HCT116 (cell line): ENCODE measurements at regions not wholly inside any gene's neighbourhood (a gene's known extent, or its start where the extent isn't known, plus 50 kb on each side); places are given as distances from the start of the nearest gene placed in this dataset.

ENCODE experiments used
- ATAC-seq: fragments of 200-7000 bp; cut with Tn5 transposase; 2 replicates; pipeline ENCODE4 v1.9.1; 2020; ENCODE audit warnings: mild to moderate bottlenecking, moderate library complexity
- BruUV-seq: library from RNA; stranded (reverse); fragments of 400-500 nt; replicated peaks from 2 replicates; lab custom pipeline; 2021; lab: Mats Ljungman, UMichigan
- CTCF ChIA-PET: fragments of 300-600 bp; sonication (Branson Sonifier 250); formaldehyde crosslinking; loops from one replicate; lab custom pipeline; 2021; ENCODE audit warnings: antibody characterized with exemption; lab: Charles Lee
- POLR2A ChIA-PET: fragments of 300-600, 350-600 bp; sonication (Branson Sonifier 250); formaldehyde crosslinking; loops from one replicate; lab custom pipeline; 2021; ENCODE audit warnings: antibody characterized with exemption; lab: Charles Lee
- RAD21 ChIA-PET, 2 experiments: fragments of 300-600 bp; sonication (Branson Sonifier 250); formaldehyde crosslinking; loops; one replicate each; lab custom pipeline; 2023; ENCODE audit warnings: low total read pairs in 2 of 2; ENCODE audit not compliant: uncharacterized antibody in 2 of 2, unreplicated experiment in 2 of 2, low non-redundant PET in 1 of 2; lab: Charles Lee
- DNase-seq: peaks from one replicate; pipeline ENCODE4 v3.0.0-alpha.2; 2010; ENCODE audit warnings: low read depth, low spot score
- H2AFZ ChIP-seq: fragments of 200-600 bp; shearing (Covaris generic), sonication (generic); 2 replicates; pipeline ENCODE4 v1.6.1; 2017; ENCODE audit warnings: low read depth, mixed run types, mixed read lengths, antibody characterized with exemption, low read length; ENCODE audit not compliant: poor library complexity, severe bottlenecking
- H3K27ac ChIP-seq: 2 replicates; pipeline ENCODE4 v1.5.1; 2012; ENCODE audit warnings: low read depth, low read length
- H3K27me3 ChIP-seq: fragments of 200-600 bp; sonication (generic); 2 replicates; pipeline ENCODE4 v1.6.1; 2016; ENCODE audit warnings: mixed run types, low read length, mixed read lengths; ENCODE audit not compliant: insufficient read depth
- H3K36me3 ChIP-seq, 2 experiments: fragments of 200-500 bp in 1 of 2; fragments of 200-600 bp in 1 of 2; sonication (Bioruptor generic) in 1 of 2; sonication (generic) in 1 of 2; 2 replicates each; pipeline versions ENCODE4 v1.5.1 to v1.6.1; 2014 to 2016; ENCODE audit warnings: low read length in 2 of 2, inconsistent platforms in 1 of 2, mixed read lengths in 1 of 2, mixed run types in 1 of 2; ENCODE audit not compliant: insufficient read depth in 2 of 2, control insufficient read depth in 1 of 2
- H3K4me1 ChIP-seq, 2 experiments: fragments of 200-600 bp in 1 of 2; sonication (generic) in 1 of 2; 2 replicates each; pipeline versions ENCODE4 v1.5.1 to v1.6.1; 2012 to 2017; ENCODE audit warnings: low read length in 2 of 2, inconsistent platforms in 1 of 2, mild to moderate bottlenecking in 1 of 2, mixed read lengths in 1 of 2, mixed run types in 1 of 2, moderate library complexity in 1 of 2; ENCODE audit not compliant: insufficient read depth in 2 of 2, control insufficient read depth in 1 of 2
- H3K4me2 ChIP-seq: fragments of 200-600 bp; sonication (generic); 2 replicates; pipeline ENCODE4 v1.6.1; 2017; ENCODE audit warnings: mixed run types, low read length, mixed read lengths
- H3K4me3 ChIP-seq, 2 experiments: fragments of 200-600 bp in 1 of 2; sonication (generic) in 1 of 2; replicated peaks in 1 of 2; 2 replicates each; pipeline ENCODE4 v1.5.1; 2011 to 2016; ENCODE audit warnings: low read length in 2 of 2, control low read depth in 1 of 2, low read depth in 1 of 2, mild to moderate bottlenecking in 1 of 2, mixed read lengths in 1 of 2, mixed run types in 1 of 2
- H3K79me2 ChIP-seq: fragments of 200-600 bp; sonication (generic); 2 replicates; pipeline ENCODE4 v1.6.1; 2017; ENCODE audit warnings: mild to moderate bottlenecking, mixed run types, low read length, moderate library complexity, mixed read lengths; ENCODE audit not compliant: insufficient read depth
- H3K9ac ChIP-seq: fragments of 200-600 bp; sonication (generic); 2 replicates; pipeline ENCODE4 v1.6.1; 2016; ENCODE audit warnings: low read length, mixed read lengths
- H3K9me2 ChIP-seq: fragments of 200-600 bp; sonication (generic), shearing (Covaris generic); 2 replicates; pipeline ENCODE4 v1.6.1; 2017; ENCODE audit warnings: mixed run types, mild to moderate bottlenecking, moderate library complexity; ENCODE audit not compliant: insufficient read depth
- H3K9me3 ChIP-seq, 2 experiments: fragments of 200-500 bp in 1 of 2; fragments of 200-600 bp in 1 of 2; sonication (Bioruptor generic) in 1 of 2; sonication (generic) in 1 of 2; 2 replicates each; pipeline ENCODE4 v1.6.1; 2014 to 2017; ENCODE audit warnings: low read length in 2 of 2, mixed read lengths in 2 of 2, inconsistent platforms in 1 of 2, low read depth in 1 of 2, mild to moderate bottlenecking in 1 of 2, mixed run types in 1 of 2, moderate library complexity in 1 of 2; ENCODE audit not compliant: control insufficient read depth in 1 of 2, insufficient read depth in 1 of 2
- H4K20me1 ChIP-seq: fragments of 200-600 bp; sonication (generic), shearing (Covaris generic); 2 replicates; pipeline ENCODE4 v1.6.1; 2017; ENCODE audit warnings: mixed run types, mild to moderate bottlenecking, moderate library complexity; ENCODE audit not compliant: insufficient read depth
- CBX3 ChIP-seq: IDR thresholded peaks from 2 replicates; pipeline ENCODE4 v1.6.1; 2012; ENCODE audit warnings: low read depth
- CEBPB ChIP-seq: IDR thresholded peaks from 2 replicates; pipeline ENCODE4 v1.6.1; 2012; ENCODE audit warnings: low read depth
- ELF1 ChIP-seq: IDR thresholded peaks from 2 replicates; pipeline ENCODE4 v1.6.1; 2012; ENCODE audit warnings: low read depth, borderline replicate concordance
- RAD21 ChIP-seq: IDR thresholded peaks from 2 replicates; pipeline ENCODE4 v1.6.1; 2012; ENCODE audit warnings: low read depth, mild to moderate bottlenecking
- REST ChIP-seq: IDR thresholded peaks from 2 replicates; pipeline ENCODE4 v1.6.1; 2012; ENCODE audit warnings: low read depth
- SP1 ChIP-seq: IDR thresholded peaks from 2 replicates; pipeline ENCODE4 v1.6.1; 2012; ENCODE audit warnings: low read depth
- YY1 ChIP-seq: IDR thresholded peaks from 2 replicates; pipeline ENCODE4 v1.6.1; 2011; ENCODE audit warnings: low read length, low read depth, moderate library complexity, mild to moderate bottlenecking; ENCODE audit not compliant: insufficient replicate concordance; ENCODE audit errors: extremely low read depth
- ZBTB33 ChIP-seq: IDR thresholded peaks from 2 replicates; pipeline ENCODE4 v1.6.1; 2011; ENCODE audit warnings: mild to moderate bottlenecking, low read length, moderate library complexity; ENCODE audit not compliant: insufficient replicate concordance; ENCODE audit errors: extremely low read depth
- ZNF274 ChIP-seq: fragments of 200-500 bp; sonication (Bioruptor generic); IDR thresholded peaks from 2 replicates; pipeline ENCODE4 v1.6.1; 2014; ENCODE audit warnings: mild to moderate bottlenecking, low read depth, low read length, inconsistent platforms
- intact Hi-C: fragments of 100-400 bp; cut with micrococcal nuclease; formaldehyde crosslinking; loops from 2 replicates; pipeline ENCODE4 v1.10.0; 2022
- TF ChIP-seq, protein P1 (sequence below), 3 experiments: fragments of 200-600 bp in 1 of 3; sonication (generic) in 1 of 3; IDR thresholded peaks in 2 of 3; conservative IDR thresholded peaks in 1 of 3; 2 replicates each; pipeline ENCODE4 v1.5.1; 2012 to 2017; ENCODE audit warnings: low read depth in 2 of 3, low read length in 2 of 3, antibody characterized with exemption in 1 of 3, borderline replicate concordance in 1 of 3, control low read depth in 1 of 3, mild to moderate bottlenecking in 1 of 3, mixed read lengths in 1 of 3, mixed run types in 1 of 3, moderate library complexity in 1 of 3; ENCODE audit not compliant: insufficient read depth in 1 of 3
- TF ChIP-seq, protein P2 (sequence below): IDR thresholded peaks from 2 replicates; pipeline ENCODE4 v1.6.1; 2012

DNA sequence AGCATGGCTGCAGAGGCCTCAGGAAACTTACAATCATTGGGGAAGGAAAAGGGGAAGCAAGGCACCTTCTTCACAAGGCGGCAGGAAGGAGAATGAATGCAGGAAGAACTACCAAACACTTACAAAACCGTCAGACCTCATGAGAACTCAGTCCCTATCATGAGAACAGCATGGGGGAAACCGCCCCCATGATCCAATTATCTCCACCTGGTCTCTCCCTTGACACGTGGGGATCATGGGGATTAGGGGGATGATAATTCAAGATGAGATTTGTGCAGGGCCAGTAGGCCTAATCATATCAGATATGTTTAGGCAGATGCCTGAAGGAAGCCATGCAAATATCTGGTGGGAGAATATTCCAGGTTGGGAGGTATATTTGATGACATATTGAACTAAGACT, 1176.4 kb upstream of the CDH18 start (continued):
- TF ChIP-seq, protein P1, sequence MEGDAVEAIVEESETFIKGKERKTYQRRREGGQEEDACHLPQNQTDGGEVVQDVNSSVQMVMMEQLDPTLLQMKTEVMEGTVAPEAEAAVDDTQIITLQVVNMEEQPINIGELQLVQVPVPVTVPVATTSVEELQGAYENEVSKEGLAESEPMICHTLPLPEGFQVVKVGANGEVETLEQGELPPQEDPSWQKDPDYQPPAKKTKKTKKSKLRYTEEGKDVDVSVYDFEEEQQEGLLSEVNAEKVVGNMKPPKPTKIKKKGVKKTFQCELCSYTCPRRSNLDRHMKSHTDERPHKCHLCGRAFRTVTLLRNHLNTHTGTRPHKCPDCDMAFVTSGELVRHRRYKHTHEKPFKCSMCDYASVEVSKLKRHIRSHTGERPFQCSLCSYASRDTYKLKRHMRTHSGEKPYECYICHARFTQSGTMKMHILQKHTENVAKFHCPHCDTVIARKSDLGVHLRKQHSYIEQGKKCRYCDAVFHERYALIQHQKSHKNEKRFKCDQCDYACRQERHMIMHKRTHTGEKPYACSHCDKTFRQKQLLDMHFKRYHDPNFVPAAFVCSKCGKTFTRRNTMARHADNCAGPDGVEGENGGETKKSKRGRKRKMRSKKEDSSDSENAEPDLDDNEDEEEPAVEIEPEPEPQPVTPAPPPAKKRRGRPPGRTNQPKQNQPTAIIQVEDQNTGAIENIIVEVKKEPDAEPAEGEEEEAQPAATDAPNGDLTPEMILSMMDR (IDR thresholded peaks at IDR 0.05 in 2 of 3, conservative IDR thresholded peaks at IDR 0.05 in 1 of 3; ENCODE audit: borderline replicate concordance in 1 of 3, insufficient read depth in 1 of 3, low read depth in 2 of 3, low read length in 2 of 3): no peak
- TF ChIP-seq, protein P2, sequence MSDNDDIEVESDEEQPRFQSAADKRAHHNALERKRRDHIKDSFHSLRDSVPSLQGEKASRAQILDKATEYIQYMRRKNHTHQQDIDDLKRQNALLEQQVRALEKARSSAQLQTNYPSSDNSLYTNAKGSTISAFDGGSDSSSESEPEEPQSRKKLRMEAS: no peak
- TF ChIP-seq CEBPB: no peak
- TF ChIP-seq SP1: no peak
- no peak for TF ChIP-seq ZNF274
- TF ChIP-seq, all 23 proteins: peak for 0

DNA sequence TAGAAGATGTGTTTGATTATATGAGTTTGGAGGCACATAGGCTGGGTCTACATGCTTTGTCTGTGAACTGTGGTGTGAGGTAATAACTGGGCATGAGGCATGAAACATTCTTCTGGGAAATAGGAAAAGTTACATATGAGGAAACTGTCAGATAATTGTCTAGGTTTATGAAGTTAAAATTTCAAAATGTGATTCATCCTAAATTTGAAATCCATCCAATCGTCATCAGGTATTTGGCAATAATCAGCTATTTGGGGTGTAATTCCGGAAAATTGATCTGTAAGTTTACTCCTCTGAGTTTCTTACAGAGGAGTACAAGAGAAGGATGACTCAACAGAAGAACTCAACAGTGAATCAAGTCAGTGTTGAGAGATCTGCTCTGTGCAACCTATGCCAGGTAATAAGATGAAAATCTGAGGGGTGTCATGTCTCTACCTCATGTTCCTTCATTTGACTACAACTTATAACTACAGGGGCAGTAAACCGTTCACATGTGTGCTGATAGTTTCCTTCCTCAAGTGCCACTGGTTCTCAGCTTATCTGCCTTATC, 1171.6 kb upstream of the CDH18 start:
- Histone ChIP-seq H3K27ac (no peak overlapping the region), H3K4me1 (no peaks in the 10 kb centered on the region), H3K4me3 (no peak overlapping the region), H3K27me3 (no peaks in the 10 kb centered on the region), H4K20me1 (no peaks in the 10 kb centered on the region), H3K36me3 (no peaks in the 10 kb centered on the region), H2AFZ (no peak overlapping the region), H3K9me3 (peaks cover 0 to 20% of the 10 kb centered on the region in 2 experiments; a peak in 2 of 4 replicates), H3K4me2 (no peak overlapping the region), H3K9ac (no peak overlapping the region), H3K9me2 (no peaks in the 10 kb centered on the region), H3K79me2 (no peaks in the 10 kb centered on the region)
- BruUV-seq: no TSS peak
- ChIA-PET CTCF (no interaction called here), POLR2A (no interaction called here), RAD21 (no interaction called here)
- no peak for DNase-seq
- ATAC-seq: no peak
- intact Hi-C loops: no loop called here
- no peak for TF ChIP-seq YY1
- TF ChIP-seq ZNF274: no peak
- TF ChIP-seq CBX3: no peak
- TF ChIP-seq REST: no peak
- TF ChIP-seq ELF1: no peak
- no peak for TF ChIP-seq RAD21
- no peak for TF ChIP-seq SP1
- TF ChIP-seq ZBTB33: no peak
- TF ChIP-seq, protein P1 (IDR thresholded peaks at IDR 0.05 in 2 of 3, conservative IDR thresholded peaks at IDR 0.05 in 1 of 3; ENCODE audit: borderline replicate concordance in 1 of 3, insufficient read depth in 1 of 3, low read depth in 2 of 3, low read length in 2 of 3): no peak
